Activated T-cell treated with anti-CD3 and anti-CD28 coated beads for 24 hours (primary cell): ENCODE measurements at regions not wholly inside any gene's neighbourhood (a gene's known extent, or its start where the extent isn't known, plus 50 kb on each side); places are given as distances from the start of the nearest gene placed in this dataset.

Experiments
- DNase-seq: peaks from one replicate; pipeline ENCODE4 v3.0.0-alpha.2; 2020; ENCODE audit warnings: low read depth

GRCh38 chr14:22452330-22452729, 136.7 kb downstream of the DAD1 start:
- no peak for DNase-seq

- no peak for DNase-seq
Measured at GRCh38 chr14:22450266-22450665, 138.8 kb downstream of the DAD1 start.

GRCh38 chr14:22449600-22449905, 139.5 kb downstream of the DAD1 start:
- no peak for DNase-seq

DNA sequence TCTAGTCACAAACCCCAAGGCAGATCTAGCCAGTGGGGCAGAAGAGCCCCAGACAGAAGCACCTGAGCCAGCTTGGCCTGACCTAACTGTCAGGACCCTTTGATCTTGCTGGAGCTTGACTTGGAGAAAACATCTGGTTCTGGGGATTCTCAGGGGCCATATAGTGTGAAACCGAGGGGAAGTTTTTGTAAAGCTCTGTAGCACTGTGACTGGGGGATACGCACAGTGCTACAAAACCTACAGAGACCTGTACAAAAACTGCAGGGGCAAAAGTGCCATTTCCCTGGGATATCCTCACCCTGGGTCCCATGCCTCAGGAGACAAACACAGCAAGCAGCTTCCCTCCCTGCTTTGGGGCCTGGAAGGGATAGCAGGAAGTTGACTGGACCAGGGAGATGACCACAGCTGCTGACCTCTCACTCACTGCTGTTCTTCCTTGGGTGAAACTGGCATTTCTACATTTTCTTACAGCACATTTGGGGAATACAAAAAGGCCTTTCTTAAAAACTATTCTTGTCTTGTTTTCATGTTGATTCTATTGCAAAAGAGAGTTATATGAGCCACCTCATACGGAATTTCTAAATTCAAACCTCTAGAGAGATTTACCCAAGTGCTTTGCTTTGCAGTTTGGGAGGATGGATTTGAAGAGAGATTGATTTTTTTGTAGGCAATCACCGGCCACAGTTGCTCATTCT, 140.0 kb downstream of the DAD1 start:
- DNase-seq: no peak

GRCh38 chr14:22448035-22448904, 140.8 kb downstream of the DAD1 start:
- no peak for DNase-seq

GRCh38 chr14:22438742-22439141, 150.3 kb downstream of the DAD1 start:
- DNase-seq: no peak

DNA sequence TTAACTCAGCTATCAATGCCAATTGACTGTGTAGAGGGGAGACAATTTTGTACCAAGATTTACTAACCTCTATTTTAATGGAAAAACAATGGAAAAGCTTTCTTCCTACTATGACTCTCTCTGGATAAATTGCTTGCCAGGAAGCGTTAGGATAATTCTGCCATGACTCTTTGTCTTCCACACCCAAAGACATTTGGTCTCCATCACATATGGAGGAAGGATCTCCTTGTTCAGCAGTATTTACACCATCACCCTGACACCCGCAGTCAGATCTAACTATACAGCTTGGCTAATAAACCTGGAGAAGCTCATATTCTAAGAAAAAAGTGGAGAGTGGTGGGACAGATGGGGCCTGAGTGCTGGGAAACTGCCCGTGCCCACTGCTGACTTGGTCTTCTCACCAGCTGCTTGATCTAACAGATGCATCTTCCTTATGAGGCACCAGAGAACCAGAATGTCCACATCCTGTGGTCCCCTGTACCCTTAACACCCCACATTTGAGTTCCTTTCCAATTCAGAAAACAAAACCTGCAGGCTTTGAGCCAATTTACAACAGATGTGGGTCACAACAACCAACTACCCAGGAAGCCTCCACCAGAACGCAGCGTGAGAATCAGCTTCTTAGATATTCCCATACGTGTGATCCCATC, 154.0 kb downstream of the DAD1 start:
- DNase-seq: no peak

GRCh38 chr14:22434030-22434429, 155.0 kb downstream of the DAD1 start:
- no peak for DNase-seq

GRCh38 chr14:22433069-22433468, 156.0 kb downstream of the DAD1 start:
- DNase-seq: no peak

GRCh38 chr14:22432348-22432976, 156.6 kb downstream of the DAD1 start:
- DNase-seq: no peak

GRCh38 chr14:22429546-22430294, 159.3 kb downstream of the DAD1 start:
- no peak for DNase-seq

DNA sequence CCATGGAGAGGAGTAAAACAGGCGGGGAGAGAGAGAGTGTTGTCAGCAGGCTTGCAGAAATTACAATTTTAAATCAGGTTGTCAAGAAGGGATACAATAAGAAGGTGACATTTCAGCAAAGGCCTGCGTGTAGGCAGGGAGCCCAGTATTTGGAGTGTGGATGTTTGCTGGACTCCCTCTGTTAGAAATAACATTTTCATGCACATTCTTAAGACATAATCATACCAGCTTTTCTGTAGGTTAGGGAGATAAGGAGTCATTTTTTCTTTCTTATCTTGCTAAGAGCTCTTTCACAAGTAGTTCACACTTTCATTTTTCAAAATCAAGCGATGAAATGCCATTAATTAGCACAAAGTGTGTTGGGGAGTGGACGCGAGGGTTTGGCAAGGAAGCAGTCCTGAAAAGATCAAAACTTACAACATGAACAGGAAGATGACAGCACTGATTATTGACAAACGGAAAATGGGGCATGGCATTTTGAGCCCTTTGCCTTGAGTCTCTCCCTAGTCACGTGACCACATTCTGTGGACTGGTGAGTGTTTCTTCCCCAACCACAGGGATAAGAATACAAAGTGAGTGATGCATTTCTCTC, 160.2 kb downstream of the DAD1 start:
- no peak for DNase-seq

DNA sequence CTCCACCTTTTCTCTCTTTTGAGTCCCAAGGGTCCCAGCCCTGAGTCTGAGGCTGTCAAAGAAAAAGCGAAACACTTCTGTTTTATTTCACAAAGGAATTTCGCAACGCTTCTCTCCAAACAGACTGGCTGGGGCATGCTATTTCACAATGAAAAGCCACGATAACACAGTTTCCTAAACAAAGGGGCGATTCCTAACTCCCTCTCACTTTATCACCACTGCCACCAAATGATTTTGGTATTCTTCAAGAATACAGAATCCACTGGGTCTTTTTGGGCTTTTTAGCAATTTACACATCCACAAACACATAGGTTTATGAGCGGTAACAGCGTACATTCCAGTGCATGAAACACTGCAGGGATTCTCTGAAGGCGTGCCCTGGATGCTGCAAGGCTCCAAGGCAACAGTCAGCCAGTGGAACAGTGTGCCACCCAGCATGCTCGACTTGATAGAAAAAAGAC, 161.2 kb downstream of the DAD1 start:
- DNase-seq: no peak

- DNase-seq: no peak
Measured at GRCh38 chr14:22426711-22427110, 162.3 kb downstream of the DAD1 start.

DNA sequence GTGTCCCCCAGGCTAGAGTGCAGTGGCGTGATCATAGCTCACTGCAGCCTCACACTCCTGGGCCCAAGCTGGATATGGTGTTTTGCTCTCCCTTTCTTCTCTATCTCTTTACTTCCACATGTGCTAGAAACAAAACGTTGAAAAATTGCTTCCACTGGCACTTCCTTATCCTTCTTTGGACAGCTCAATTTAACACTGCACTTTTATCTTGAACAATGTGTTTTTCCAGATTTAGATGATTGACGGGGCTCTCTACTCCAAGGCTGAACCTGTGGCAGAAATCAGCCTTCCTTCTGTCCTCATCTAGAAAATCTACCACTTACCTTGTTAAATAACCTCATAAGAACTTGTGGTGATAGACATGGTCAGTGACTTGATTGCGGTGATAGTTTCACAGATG, 165.1 kb downstream of the DAD1 start:
- no peak for DNase-seq

DNA sequence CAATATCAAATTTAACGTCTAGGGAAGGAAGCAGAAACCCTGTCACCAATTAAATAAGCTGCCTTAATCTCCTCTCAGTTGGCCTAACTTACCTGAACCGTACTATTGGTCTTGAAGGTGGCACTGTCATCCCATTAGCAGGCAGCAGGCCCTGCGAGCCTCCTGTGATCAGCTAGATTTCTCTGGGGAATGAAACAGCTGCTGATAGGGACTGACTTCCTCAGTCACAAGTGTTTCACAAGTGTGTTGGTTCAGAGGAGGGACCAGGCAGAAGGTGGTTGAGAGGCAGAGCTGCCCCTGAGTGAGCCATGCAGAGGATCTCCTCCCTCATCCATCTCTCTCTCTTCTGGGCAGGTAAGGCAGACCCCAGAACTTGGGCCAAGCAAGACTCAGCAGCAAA, 166.8 kb downstream of the DAD1 start:
- no peak for DNase-seq

DNA sequence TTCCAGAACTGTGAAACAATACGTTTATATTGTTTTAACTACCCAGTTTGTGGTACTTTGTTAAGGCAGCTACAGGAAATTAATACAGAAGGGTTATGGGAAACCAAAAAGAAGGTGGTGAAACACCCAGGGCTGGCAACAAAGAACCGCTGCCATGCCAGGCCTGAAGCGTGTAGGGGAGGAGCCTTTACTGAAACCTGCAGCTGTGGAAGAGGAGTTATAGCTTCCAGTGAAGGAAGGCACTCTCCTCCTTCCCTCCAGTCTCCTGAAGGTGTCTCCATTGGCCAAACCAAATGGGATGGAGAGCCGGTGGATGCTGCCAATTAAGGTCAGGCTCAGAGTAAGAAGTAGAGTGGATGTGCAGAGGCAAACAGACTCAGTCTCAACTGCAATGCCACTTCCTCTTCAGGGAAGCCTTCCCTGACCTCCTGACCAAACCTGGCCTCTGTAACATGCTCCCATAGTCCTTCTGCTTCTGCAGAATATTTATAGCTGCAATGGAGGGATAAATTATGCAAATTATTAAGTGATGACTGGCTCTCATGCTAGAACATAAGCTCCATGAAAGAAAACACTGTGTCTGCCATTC, 168.3 kb downstream of the DAD1 start:
- no peak for DNase-seq

- no peak for DNase-seq
Measured at GRCh38 chr14:22419620-22420019, 169.4 kb downstream of the DAD1 start.

- no peak for DNase-seq
Measured at GRCh38 chr14:22418631-22419030, 170.4 kb downstream of the DAD1 start.

DNA sequence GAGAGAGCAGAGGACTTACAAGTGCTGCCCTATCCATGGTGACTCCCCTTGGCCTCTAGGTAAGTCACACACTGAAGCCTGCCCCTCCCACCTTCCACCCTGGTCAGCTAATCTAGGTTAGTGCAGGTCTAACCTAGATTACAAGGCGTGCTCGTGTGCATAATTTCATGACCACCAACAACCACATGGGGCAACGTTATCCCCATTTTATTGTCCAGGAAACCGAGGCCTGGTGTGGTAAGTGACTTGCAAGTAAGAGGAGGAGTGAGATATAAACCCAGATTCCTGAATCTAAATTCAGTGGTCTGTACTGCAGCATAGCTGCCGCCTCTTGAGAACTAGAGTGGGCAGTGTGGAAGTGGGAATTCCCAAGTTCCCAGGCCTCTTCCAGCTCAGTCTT, 171.1 kb downstream of the DAD1 start:
- no peak for DNase-seq

DNA sequence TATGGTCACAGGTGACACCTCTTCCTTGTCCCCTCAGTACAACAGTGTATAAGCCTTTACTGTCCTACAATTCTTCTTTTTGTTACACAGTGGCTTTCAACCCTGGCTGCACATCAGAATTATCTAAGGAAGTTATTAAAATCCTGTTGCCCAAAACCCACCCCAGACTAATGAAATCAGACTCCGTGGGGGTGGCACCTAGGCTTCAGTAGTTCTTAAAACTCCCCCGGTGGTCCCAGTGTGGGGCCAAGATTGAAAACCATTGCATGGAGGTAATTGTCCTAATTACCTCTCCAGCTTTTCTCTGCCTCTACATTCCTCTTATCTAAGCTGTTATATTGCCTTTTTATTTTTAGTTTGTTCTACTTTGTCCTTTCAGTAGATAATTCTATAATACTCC, 172.8 kb downstream of the DAD1 start:
- no peak for DNase-seq
